Endodermal cell (in vitro differentiated cells): ENCODE measurements at regions not wholly inside any gene's neighbourhood (a gene's known extent, or its start where the extent isn't known, plus 50 kb on each side); places are given as distances from the start of the nearest gene placed in this dataset.

Experiments
- DNase-seq: peaks from one replicate; pipeline ENCODE4 v3.0.0-alpha.2; 2017
- H3K27ac ChIP-seq: 2 replicates; pipeline ENCODE4 v1.5.1; 2013; ENCODE audit warnings: mild to moderate bottlenecking, low read depth, low read length, moderate library complexity
- H3K27me3 ChIP-seq: 2 replicates; pipeline ENCODE4 v1.6.1; 2013; ENCODE audit warnings: mild to moderate bottlenecking, low read length, moderate library complexity; ENCODE audit not compliant: insufficient read depth, control insufficient read depth, poor library complexity, severe bottlenecking
- H3K36me3 ChIP-seq: 2 replicates; pipeline ENCODE4 v1.7.0; 2013; ENCODE audit warnings: mild to moderate bottlenecking, low read length, moderate library complexity; ENCODE audit not compliant: control insufficient read depth, insufficient read depth
- H3K4me1 ChIP-seq: one replicate; pipeline ENCODE4 v1.7.0; 2013; ENCODE audit warnings: low read length; ENCODE audit not compliant: control insufficient read depth, insufficient read depth
- H3K4me3 ChIP-seq: 2 replicates; pipeline ENCODE4 v1.5.1; 2013; ENCODE audit warnings: mild to moderate bottlenecking, low read length, moderate library complexity
- H3K9ac ChIP-seq: 2 replicates; pipeline ENCODE4 v1.6.1; 2013; ENCODE audit warnings: mild to moderate bottlenecking, low read length, moderate library complexity; ENCODE audit not compliant: poor library complexity, severe bottlenecking; ENCODE audit errors: extremely low read depth
- H3K9me3 ChIP-seq: 2 replicates; pipeline ENCODE4 v1.6.1; 2013; ENCODE audit warnings: mild to moderate bottlenecking, low read length, moderate library complexity; ENCODE audit not compliant: control insufficient read depth
- H3K27ac Mint-ChIP-seq: 2 replicates; pipeline ENCODE4 v1.8.0; 2020; ENCODE audit warnings: mixed read lengths
- H3K27me3 Mint-ChIP-seq: 2 replicates; pipeline ENCODE4 v1.8.0; 2021; ENCODE audit warnings: mild to moderate bottlenecking, mixed read lengths; ENCODE audit not compliant: insufficient read depth
- H3K36me3 Mint-ChIP-seq: 2 replicates; pipeline ENCODE4 v1.8.0; 2020; ENCODE audit warnings: low read depth, mixed read lengths
- H3K4me1 Mint-ChIP-seq: 2 replicates; pipeline ENCODE4 v1.8.0; 2020; ENCODE audit warnings: mixed read lengths
- H3K4me3 Mint-ChIP-seq: 2 replicates; pipeline ENCODE4 v1.8.0; 2020; ENCODE audit warnings: mild to moderate bottlenecking, moderate library complexity, mixed read lengths
- H3K9me3 Mint-ChIP-seq: 2 replicates; pipeline ENCODE4 v1.8.0; 2020; ENCODE audit warnings: mild to moderate bottlenecking, mixed read lengths
- WGBS, 2 experiments: methylation state at CpG; one replicate each; pipeline versions ENCODE4 v1.1.5 to v1.1.7; 2013; ENCODE audit warnings: missing lambda C conversion rate in 2 of 2, mixed read lengths in 1 of 2; ENCODE audit not compliant: insufficient coverage in 1 of 2, insufficient read length in 1 of 2; 5-methylcytosine and 5-hydroxymethylcytosine counted together
- TF ChIP-seq, protein P1 (sequence below): fragments of 200-600 bp; sonication (generic); conservative IDR thresholded peaks from 2 replicates; pipeline ENCODE4 v1.5.0; 2021; ENCODE audit warnings: antibody characterized with exemption, mild to moderate bottlenecking

DNA sequence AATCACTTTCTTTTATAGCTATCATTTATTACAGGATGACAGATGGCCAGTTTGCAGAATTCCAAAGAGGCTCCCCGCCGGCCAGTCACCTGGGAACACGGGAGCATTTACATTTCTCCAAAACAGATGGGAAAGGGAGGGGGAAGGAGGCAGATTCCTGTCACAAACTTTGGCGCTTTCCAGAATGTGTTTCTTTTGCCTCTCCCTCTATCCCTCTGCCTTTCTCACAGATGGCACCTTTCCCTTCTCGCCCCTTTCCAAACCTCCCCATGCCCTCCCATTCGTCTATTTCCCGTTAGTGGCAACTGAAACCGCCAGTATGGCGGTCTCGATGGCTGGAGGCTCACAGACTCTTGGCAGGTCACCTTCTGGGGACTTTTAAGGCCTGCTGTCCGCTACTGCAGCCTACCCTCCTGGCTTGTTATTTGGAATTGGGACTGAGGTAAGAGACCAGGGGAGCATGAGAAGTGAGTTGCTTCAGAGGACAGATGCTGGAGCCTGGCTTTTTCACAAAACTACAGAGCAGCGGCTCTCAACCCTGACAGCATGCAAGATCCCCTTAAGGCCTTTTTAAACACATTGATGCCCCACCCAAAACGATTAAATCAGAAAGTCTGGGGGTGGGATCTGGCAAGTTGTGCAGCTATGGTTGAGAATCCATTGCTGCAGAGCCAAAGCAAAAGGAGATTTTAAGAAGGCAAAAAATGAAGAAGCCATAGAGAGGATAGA lies 161.5 kb upstream of the VASH1 start:
- no peak overlapping the region for H3K9ac ChIP-seq
- H3K27me3 ChIP-seq = no peaks in the 10 kb centered on the region
- no peaks in the 10 kb centered on the region for H3K36me3 ChIP-seq
- Mint-ChIP-seq H3K4me1 (no peaks in the 10 kb centered on the region), H3K27ac (peak overlapping the region; percentile 44), H3K27me3 (no peaks in the 10 kb centered on the region), H3K4me3 (no peak overlapping the region), H3K9me3 (peaks cover 14% of the 10 kb centered on the region), H3K36me3 (no peaks in the 10 kb centered on the region)
- WGBS, 2 experiments = 86 to 87% methylated on average over 11 to 13 of the region's 13 CpGs
- H3K27ac ChIP-seq = no peak overlapping the region
- TF ChIP-seq, protein P1, sequence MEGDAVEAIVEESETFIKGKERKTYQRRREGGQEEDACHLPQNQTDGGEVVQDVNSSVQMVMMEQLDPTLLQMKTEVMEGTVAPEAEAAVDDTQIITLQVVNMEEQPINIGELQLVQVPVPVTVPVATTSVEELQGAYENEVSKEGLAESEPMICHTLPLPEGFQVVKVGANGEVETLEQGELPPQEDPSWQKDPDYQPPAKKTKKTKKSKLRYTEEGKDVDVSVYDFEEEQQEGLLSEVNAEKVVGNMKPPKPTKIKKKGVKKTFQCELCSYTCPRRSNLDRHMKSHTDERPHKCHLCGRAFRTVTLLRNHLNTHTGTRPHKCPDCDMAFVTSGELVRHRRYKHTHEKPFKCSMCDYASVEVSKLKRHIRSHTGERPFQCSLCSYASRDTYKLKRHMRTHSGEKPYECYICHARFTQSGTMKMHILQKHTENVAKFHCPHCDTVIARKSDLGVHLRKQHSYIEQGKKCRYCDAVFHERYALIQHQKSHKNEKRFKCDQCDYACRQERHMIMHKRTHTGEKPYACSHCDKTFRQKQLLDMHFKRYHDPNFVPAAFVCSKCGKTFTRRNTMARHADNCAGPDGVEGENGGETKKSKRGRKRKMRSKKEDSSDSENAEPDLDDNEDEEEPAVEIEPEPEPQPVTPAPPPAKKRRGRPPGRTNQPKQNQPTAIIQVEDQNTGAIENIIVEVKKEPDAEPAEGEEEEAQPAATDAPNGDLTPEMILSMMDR = no peak
- H3K4me1 ChIP-seq = no peaks in the 10 kb centered on the region
- no peak for DNase-seq
- peaks cover 12% of the 10 kb centered on the region for H3K9me3 ChIP-seq
- H3K4me3 ChIP-seq = no peak overlapping the region

DNA sequence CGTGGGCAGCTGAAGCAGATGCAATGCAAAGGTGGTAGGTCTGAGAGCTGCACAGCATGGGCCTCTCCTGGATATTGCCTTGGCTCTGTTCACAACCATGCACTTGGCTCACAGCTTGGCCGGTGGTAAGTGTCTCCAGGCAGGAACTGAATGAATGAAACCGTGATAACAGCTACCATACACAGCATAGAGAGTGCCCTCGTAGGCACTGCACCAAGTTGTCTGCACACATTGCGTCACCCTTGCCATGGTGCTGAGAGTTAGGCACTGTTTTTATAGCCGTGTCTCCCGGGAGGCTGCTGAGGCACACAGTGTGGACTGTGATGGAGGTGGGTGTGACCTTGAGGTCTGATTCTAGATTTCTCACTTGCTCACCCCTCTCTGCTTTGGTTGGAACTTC lies 157.6 kb upstream of the VASH1 start:
- no peak for DNase-seq
- H3K36me3 Mint-ChIP-seq = no peaks in the 10 kb centered on the region
- H3K4me3 Mint-ChIP-seq = no peak overlapping the region
- Histone ChIP-seq H3K27me3 (no peaks in the 10 kb centered on the region), H3K9me3 (peaks cover 12% of the 10 kb centered on the region), H3K4me3 (no peak overlapping the region), H3K9ac (no peak overlapping the region), H3K27ac (no peak overlapping the region), H3K4me1 (no peaks in the 10 kb centered on the region), H3K36me3 (no peaks in the 10 kb centered on the region)
- H3K4me1 Mint-ChIP-seq = no peaks in the 10 kb centered on the region
- no peaks in the 10 kb centered on the region for H3K27me3 Mint-ChIP-seq
- no peak overlapping the region for H3K27ac Mint-ChIP-seq
- WGBS, 2 experiments = 91 to 98% methylated on average over 4 to 7 of the region's 7 CpGs
- H3K9me3 Mint-ChIP-seq = peaks cover 14% of the 10 kb centered on the region
- TF ChIP-seq, protein P1 = no peak

DNA sequence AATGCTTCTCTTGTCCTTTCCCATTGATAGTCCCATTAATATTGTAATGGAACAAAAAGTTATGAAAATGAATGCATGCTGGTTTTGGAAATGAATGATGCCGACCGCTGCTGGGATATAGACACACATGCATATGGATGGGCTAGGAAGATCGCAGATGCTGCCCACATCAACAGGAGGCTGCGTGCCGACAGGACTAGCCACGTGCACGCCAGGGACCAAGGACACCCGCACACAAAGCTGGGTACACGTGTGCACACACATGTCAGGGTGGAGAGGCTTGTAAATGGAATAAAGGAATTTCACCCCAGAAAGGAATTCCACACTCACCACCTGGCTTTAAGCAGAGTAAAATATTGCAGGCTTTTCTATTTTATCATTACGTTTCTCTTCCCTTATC lies 153.8 kb upstream of the VASH1 start:
- no peaks in the 10 kb centered on the region for H3K27me3 Mint-ChIP-seq
- H3K27ac Mint-ChIP-seq = no peak overlapping the region
- no peaks in the 10 kb centered on the region for H3K4me1 Mint-ChIP-seq
- H3K9me3 Mint-ChIP-seq = no peaks in the 10 kb centered on the region
- Histone ChIP-seq H3K9me3 (no peaks in the 10 kb centered on the region), H3K9ac (no peak overlapping the region), H3K4me3 (no peak overlapping the region), H3K36me3 (no peaks in the 10 kb centered on the region), H3K4me1 (no peaks in the 10 kb centered on the region), H3K27me3 (no peaks in the 10 kb centered on the region), H3K27ac (no peak overlapping the region)
- TF ChIP-seq, protein P1 = no peak
- no peak overlapping the region for H3K4me3 Mint-ChIP-seq
- no peaks in the 10 kb centered on the region for H3K36me3 Mint-ChIP-seq
- 92 to 98% methylated on average over 8 to 10 of the region's 10 CpGs for WGBS, 2 experiments
- no peak for DNase-seq
